Hepatocyte (in vitro differentiated cells): ENCODE measurements at regions not wholly inside any gene's neighbourhood (a gene's known extent, or its start where the extent isn't known, plus 50 kb on each side); places are given as distances from the start of the nearest gene placed in this dataset.

Source experiments
- CTCF ChIP-seq: fragments of 200-600 bp; sonication (generic); IDR thresholded peaks from 2 replicates; pipeline ENCODE4 v1.5.1; 2016; ENCODE audit warnings: antibody characterized with exemption, mild to moderate bottlenecking; ENCODE audit not compliant: poor library complexity
- EZH2 ChIP-seq: fragments of 200-600 bp; sonication (generic); IDR thresholded peaks from 2 replicates; pipeline ENCODE4 v1.6.1; 2016; ENCODE audit warnings: antibody characterized with exemption, mild to moderate bottlenecking, borderline replicate concordance

DNA sequence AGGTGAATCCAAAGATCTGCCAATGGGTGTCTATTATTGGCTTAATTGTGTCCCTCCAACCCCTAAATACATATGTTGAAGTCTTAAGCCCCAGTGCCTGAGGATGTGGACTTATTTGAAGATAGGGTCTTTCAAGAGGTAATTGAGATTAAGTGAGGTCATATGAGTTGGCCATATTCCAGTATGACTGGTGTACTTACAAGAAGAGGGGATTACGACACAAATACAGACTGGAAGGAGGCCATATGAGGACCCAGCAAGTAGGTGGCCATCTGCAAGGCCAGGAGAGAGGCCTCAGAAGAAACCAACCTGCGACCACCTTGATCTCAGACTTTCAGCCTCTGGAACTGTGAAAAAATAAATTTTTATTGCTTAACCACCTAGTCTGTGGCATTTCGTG, 121.1 kb upstream of the FN1 start:
- no peak for TF ChIP-seq CTCF
- TF ChIP-seq EZH2: no peak
